Fibroblast of lung (primary cell): ENCODE measurements at regions not wholly inside any gene's neighbourhood (a gene's known extent, or its start where the extent isn't known, plus 50 kb on each side); places are given as distances from the start of the nearest gene placed in this dataset.
"Not testable (repeated sequence)": the region's sequence is repeated elsewhere in the genome, so short reads cannot be mapped to it uniquely, and the experiment has no call there.

Source experiments
- DNase-seq, 2 donors: peaks; one replicate each; pipeline versions ENCODE4 v3.0.0 to v3.0.0-alpha.2; 2010; ENCODE audit warnings: low read depth in 2 of 2
- H2AFZ ChIP-seq: 2 replicates; pipeline ENCODE4 v1.5.1; 2012; ENCODE audit warnings: low read length, control low read depth, inconsistent platforms
- H3K27ac ChIP-seq: 2 replicates; pipeline ENCODE4 v1.5.1; 2011; ENCODE audit warnings: low read length, control low read depth; ENCODE audit not compliant: insufficient read depth
- H3K27me3 ChIP-seq: 2 replicates; pipeline ENCODE4 v1.5.1; 2011; ENCODE audit warnings: mild to moderate bottlenecking, low read length; ENCODE audit not compliant: control insufficient read depth, insufficient read depth
- H3K36me3 ChIP-seq: 2 replicates; pipeline ENCODE4 v1.5.1; 2011; ENCODE audit warnings: low read length; ENCODE audit not compliant: control insufficient read depth, insufficient read depth
- H3K4me1 ChIP-seq: 2 replicates; pipeline ENCODE4 v1.5.1; 2011; ENCODE audit warnings: low read length; ENCODE audit not compliant: control insufficient read depth, insufficient read depth; ENCODE audit errors: extremely low read depth
- H3K4me2 ChIP-seq: 2 replicates; pipeline ENCODE4 v1.5.1; 2011; ENCODE audit warnings: low read length, control low read depth; ENCODE audit not compliant: insufficient read depth; ENCODE audit errors: extremely low read depth
- H3K4me3 ChIP-seq, 4 experiments: fragments of 200-600 bp in 1 of 4; sonication (generic) in 1 of 4; replicated peaks in 1 of 4; 2 replicates each; pipeline ENCODE4 v1.5.1; 2011 to 2016; ENCODE audit warnings: low read length in 4 of 4, low read depth in 3 of 4, mild to moderate bottlenecking in 3 of 4, control low read depth in 2 of 4, inconsistent platforms in 1 of 4, mixed read lengths in 1 of 4; ENCODE audit not compliant: insufficient read depth in 1 of 4; ENCODE audit errors: control extremely low read depth in 1 of 4
- H3K79me2 ChIP-seq: 2 replicates; pipeline ENCODE4 v1.5.1; 2012; ENCODE audit warnings: mild to moderate bottlenecking, low read length, inconsistent platforms; ENCODE audit not compliant: control insufficient read depth, insufficient read depth
- H3K9ac ChIP-seq: 2 replicates; pipeline ENCODE4 v1.5.1; 2011; ENCODE audit warnings: mild to moderate bottlenecking, low read length, control low read depth; ENCODE audit not compliant: insufficient read depth
- H3K9me3 ChIP-seq: 2 replicates; pipeline ENCODE4 v1.5.1; 2012; ENCODE audit warnings: low read depth, low read length; ENCODE audit not compliant: control insufficient read depth, insufficient read depth
- H4K20me1 ChIP-seq: 2 replicates; pipeline ENCODE4 v1.5.1; 2011; ENCODE audit warnings: low read length; ENCODE audit not compliant: control insufficient read depth, insufficient read depth; ENCODE audit errors: extremely low read depth
- CTCF ChIP-seq, 2 donors: IDR thresholded peaks in 1 of 2; conservative IDR thresholded peaks in 1 of 2; 1 replicate in 1 of 2; 2 replicates in 1 of 2; pipeline ENCODE4 v1.5.1; 2011 to 2012; ENCODE audit warnings: low read length in 2 of 2, control low read depth in 1 of 2, inconsistent platforms in 1 of 2, low read depth in 1 of 2, mild to moderate bottlenecking in 1 of 2
- EZH2 ChIP-seq: IDR thresholded peaks from 2 replicates; pipeline ENCODE4 v1.5.1; 2012; ENCODE audit warnings: low read length, control low read depth, mild to moderate bottlenecking; ENCODE audit errors: missing control alignments

- H3K36me3 ChIP-seq, result no peaks in the 10 kb centered on the region
- H3K9me3 ChIP-seq, result no peaks in the 10 kb centered on the region
- H3K4me1 ChIP-seq, result no peaks in the 10 kb centered on the region
- H3K27me3 ChIP-seq, result no peaks in the 10 kb centered on the region
- H3K9ac ChIP-seq, result no peak overlapping the region
- H4K20me1 ChIP-seq, result no peaks in the 10 kb centered on the region
- H3K27ac ChIP-seq, result no peak overlapping the region
- no peak overlapping the region for H3K4me3 ChIP-seq
- no peak overlapping the region for H2AFZ ChIP-seq
- H3K4me2 ChIP-seq, result no peak overlapping the region
- no peak for DNase-seq
- TF ChIP-seq EZH2, result no peak
- no peaks in the 10 kb centered on the region for H3K79me2 ChIP-seq
Measured at GRCh38 chr14:46540986-46541385, 110.6 kb downstream of the RPL10L start.

GRCh38 chr14:46519121-46519520 lies 132.5 kb downstream of the RPL10L start:
- no peaks in the 10 kb centered on the region for H3K79me2 ChIP-seq
- no peaks in the 10 kb centered on the region for H3K9me3 ChIP-seq
- no peak overlapping the region for H2AFZ ChIP-seq
- H3K27me3 ChIP-seq, result no peaks in the 10 kb centered on the region
- H3K4me3 ChIP-seq, result no peak overlapping the region
- DNase-seq, result no peak
- no peak overlapping the region for H3K4me2 ChIP-seq
- H4K20me1 ChIP-seq, result no peaks in the 10 kb centered on the region
- no peak overlapping the region for H3K9ac ChIP-seq
- H3K4me1 ChIP-seq, result no peaks in the 10 kb centered on the region
- no peak overlapping the region for H3K27ac ChIP-seq
- TF ChIP-seq CTCF (conservative IDR thresholded peaks at IDR 0.05 in 1 of 2, IDR thresholded peaks at IDR 0.05 in 1 of 2; ENCODE audit: low read depth in 1 of 2, low read length in 2 of 2), result no peak
- no peak for TF ChIP-seq EZH2
- no peaks in the 10 kb centered on the region for H3K36me3 ChIP-seq

GRCh38 chr14:46508752-46509151 lies 142.8 kb downstream of the RPL10L start:
- not testable (repeated sequence) for H3K36me3 ChIP-seq, H3K4me3 ChIP-seq, H3K27ac ChIP-seq, H3K27me3 ChIP-seq, DNase-seq, H3K4me2 ChIP-seq, H4K20me1 ChIP-seq, H3K9ac ChIP-seq, H3K79me2 ChIP-seq, H3K4me1 ChIP-seq, H3K9me3 ChIP-seq, H2AFZ ChIP-seq

GRCh38 chr14:46499521-46499920 lies 152.1 kb downstream of the RPL10L start:
- H3K4me1 ChIP-seq, result no peaks in the 10 kb centered on the region
- no peak overlapping the region for H2AFZ ChIP-seq
- H3K36me3 ChIP-seq, result no peaks in the 10 kb centered on the region
- no peak for DNase-seq
- no peak overlapping the region for H3K4me2 ChIP-seq
- H3K27me3 ChIP-seq, result no peaks in the 10 kb centered on the region
- no peak overlapping the region for H3K27ac ChIP-seq
- H3K4me3 ChIP-seq, result no peak overlapping the region
- TF ChIP-seq CTCF (conservative IDR thresholded peaks at IDR 0.05 in 1 of 2, IDR thresholded peaks at IDR 0.05 in 1 of 2; ENCODE audit: low read depth in 1 of 2, low read length in 2 of 2) (no peak), EZH2 (no peak)
- no peaks in the 10 kb centered on the region for H3K9me3 ChIP-seq
- H4K20me1 ChIP-seq, result no peaks in the 10 kb centered on the region
- H3K79me2 ChIP-seq, result no peaks in the 10 kb centered on the region
- H3K9ac ChIP-seq, result no peak overlapping the region
